ENCODE measurements at regions not wholly inside any gene's neighbourhood (a gene's known extent, or its start where the extent isn't known, plus 50 kb on each side); places are given as distances from the start of the nearest gene placed in this dataset.
A peak's percentile ranks its signal among the peaks of the same experiment; 100 is the strongest.
"Not testable (repeated sequence)": the region's sequence is repeated elsewhere in the genome, so short reads cannot be mapped to it uniquely, and the experiment has no call there.

DNA sequence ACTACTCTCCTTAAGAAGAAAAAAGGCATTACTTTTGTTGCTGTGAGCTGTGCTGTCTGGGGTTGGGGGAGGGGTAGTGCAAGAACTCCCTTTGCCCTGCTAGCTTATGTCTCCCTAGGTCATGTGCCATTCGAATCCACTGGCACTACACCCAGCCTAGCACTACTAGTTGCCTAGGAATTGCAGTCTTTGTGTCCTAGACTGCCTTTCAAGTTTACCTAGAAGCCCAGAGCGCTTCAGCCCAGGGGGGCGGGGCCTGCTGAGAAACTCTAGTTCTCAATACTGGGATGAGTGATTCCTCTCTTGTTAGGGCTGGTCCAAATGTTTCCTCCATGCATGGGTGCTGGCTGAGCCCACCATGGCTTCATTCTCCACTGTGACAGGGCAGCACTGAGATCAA, 1011.5 kb downstream of the PCDH19 start:
- no peak for DNase-seq (ENCODE audit: low spot score)

DNA sequence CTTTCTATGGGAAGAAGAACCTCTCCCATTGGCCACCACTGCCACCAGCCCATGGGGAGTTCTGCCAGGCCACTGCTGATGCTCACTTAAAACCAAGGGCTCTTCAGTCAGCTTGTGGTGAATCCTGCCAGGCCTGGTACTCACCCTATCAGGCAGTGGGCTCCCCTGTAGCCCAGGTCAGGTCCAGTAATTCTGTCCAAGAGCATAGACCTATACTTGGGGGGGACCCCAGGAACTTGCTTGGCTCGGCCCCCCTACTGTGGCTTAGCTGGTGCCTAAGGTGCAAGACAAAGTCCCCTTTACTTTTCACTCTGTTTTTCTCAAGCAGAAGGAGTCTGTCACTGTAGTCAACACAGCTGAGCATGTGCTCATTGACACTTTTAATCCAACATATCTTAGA, 1012.2 kb downstream of the PCDH19 start:
- DNase-seq (ENCODE audit: low spot score): no peak

GRCh38 chrX:99394456-99394855, 1015.6 kb downstream of the PCDH19 start:
- peak; percentile 15 for DNase-seq (ENCODE audit: low spot score)

GRCh38 chrX:99384594-99385374, 1025.3 kb downstream of the PCDH19 start:
- no peak for DNase-seq (ENCODE audit: low spot score)

DNA sequence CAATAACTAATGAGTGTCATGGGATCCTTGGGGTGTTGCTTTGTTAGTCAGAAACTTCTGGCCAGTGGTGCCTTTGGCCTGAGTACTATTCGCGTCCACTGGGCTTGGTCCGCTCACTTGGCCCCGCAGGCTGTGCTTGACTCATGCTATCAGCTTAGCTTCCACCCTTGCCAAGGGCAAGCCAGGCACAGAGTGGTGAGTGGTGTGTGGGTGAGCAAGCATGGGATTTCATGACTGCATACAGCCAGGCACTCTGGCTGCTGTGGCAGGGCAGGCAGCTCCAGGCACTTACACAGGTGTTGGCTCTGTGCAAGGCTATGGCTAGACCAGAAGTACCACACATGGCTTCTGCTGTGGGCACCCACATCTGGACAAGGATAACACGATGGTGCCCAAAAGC, 1026.3 kb downstream of the PCDH19 start:
- no peak for DNase-seq (ENCODE audit: low spot score)

GRCh38 chrX:99371976-99372595, 1038.0 kb downstream of the PCDH19 start:
- no peak for DNase-seq (ENCODE audit: low spot score)

DNA sequence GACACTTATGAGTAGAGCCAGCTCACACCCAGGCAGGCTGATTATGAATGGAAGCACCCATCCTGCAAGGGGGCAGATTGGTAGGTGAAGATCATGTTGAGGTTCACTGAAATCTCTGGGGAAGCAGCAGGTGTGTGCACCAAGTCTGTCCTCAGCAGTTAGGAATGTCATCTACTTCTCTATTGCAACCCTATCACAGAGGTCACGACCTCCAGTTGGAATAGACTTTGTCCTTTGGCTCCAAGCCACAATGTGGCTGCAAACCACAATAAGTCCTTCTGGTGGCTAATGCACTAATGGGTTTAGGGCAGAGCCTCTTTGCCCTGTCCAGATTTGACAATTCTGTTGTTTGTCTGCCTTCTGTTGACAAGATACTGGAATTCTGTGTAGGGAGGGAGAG, 1056.7 kb downstream of the PCDH19 start:
- DNase-seq (ENCODE audit: low spot score): no peak

DNA sequence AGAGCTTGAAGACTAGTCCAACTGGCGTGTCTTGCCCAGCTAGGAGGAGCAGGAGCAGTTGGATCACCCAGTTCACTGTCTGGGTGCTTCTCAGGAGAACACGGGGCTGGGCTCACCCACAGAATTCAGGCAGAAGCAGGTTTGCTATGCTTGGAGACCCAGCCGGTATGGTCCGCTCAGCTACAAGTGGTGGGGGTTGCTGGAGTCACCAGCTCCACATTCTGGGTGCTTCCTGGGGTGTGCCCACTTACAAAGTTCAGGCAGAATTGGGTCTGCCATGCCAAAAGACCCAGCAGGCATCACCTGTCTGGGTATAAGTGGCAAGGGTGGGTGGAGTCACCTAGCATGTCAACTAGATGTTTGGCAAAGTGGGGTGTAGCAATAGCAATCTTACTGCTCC, 1061.8 kb downstream of the PCDH19 start:
- no peak for DNase-seq (ENCODE audit: low spot score)

- DNase-seq (ENCODE audit: low spot score): no peak
Observed at GRCh38 chrX:99308302-99308701, 1101.8 kb downstream of the PCDH19 start.

DNA sequence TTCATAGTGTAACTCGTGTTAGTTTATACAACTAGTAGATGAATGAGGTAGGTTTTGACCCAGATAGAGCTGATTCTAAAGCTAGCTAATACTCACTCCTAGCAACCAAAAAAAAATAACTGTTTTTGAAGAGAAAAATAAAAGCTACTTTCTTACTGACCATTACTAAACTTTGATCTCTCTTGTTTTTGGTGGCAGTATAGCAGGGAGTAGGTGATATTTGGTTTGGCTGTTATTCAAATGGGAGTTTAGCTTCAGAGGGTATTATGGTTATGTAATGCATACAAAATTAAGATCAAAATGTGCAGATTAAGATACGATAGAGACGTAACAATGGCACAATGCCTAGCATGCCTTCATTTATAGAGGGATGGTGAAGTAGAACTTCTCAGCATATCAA, 1104.5 kb downstream of the PCDH19 start:
- no peak for DNase-seq (ENCODE audit: low spot score)

DNA sequence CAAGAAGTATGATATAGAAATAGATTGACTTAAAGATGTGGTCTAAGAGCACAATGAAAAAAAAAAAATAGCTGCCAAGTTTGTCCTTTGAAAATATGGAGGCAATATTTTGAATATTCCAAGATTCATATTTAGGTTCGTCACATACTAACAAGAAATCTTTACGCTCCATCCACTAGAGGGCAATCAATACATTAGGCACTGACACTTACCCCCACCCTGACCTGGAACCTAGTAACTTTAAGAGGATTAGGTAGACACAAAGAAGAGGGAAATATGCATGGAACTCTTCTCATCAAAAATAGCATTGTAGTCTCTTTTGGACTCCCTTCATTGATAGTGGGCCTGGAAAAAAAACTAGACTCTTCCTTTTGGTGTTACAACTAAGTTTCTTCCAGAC, 1108.1 kb downstream of the PCDH19 start:
- peak; percentile 61 for DNase-seq (ENCODE audit: low spot score)

DNA sequence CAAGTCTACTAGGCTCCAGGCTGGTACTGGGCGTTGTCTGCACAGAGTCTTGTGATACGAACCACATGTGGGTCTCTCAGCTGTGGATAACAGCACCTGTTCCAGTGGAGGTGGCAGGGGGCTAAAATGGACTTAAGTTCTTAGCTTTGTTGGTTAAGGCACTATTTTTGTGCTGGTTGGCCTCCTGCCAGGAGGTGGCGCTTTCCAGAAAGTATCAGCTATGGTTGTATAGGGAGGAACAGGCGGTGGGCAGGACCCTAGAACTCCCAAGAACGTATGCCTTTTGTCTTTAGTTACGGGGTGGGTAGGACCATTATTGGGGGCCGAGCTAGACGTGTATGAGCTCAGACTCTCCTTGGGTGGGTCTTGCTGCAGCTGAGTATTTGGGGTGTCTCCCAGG, 1138.4 kb downstream of the PCDH19 start:
- no peak for DNase-seq (ENCODE audit: low spot score)

DNA sequence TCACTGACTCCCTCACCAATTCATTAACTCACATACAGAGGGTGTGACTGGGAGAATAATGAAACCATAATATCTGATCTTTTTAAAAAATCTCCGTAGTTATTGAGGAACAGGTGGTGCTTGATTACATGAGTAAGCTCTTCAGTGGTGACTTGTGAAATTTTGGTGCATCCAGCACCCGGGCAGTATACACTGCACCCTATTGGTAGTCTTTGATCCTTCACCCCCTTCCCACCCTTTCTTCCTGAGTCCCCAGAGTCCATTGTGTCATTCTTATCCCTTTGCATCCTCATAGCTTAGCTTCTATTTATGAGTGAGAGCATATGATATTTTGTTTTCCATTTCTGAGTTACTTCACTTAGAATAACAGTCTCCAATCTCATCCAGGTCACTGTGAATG, 1143.8 kb downstream of the PCDH19 start:
- peak; percentile 1 for DNase-seq (ENCODE audit: low spot score)

DNA sequence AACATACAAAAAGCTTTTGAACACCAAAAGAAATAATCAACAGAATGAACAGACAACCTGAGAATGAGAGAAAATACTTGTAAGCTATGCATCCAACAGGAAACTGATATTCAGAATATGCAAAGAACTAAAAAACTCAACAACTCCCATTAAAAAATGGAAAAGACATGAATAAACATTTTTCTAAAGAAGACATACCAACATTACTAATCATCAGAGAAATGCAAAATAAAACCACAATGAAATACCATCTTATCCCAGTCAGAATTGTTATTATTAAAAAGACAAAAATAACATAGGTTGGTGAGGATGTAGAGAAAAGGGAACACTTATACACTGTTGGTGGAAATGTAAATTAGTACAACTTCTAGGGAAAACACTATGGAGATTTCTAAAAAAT, 1161.9 kb downstream of the PCDH19 start:
- no peak for DNase-seq (ENCODE audit: low spot score)

DNA sequence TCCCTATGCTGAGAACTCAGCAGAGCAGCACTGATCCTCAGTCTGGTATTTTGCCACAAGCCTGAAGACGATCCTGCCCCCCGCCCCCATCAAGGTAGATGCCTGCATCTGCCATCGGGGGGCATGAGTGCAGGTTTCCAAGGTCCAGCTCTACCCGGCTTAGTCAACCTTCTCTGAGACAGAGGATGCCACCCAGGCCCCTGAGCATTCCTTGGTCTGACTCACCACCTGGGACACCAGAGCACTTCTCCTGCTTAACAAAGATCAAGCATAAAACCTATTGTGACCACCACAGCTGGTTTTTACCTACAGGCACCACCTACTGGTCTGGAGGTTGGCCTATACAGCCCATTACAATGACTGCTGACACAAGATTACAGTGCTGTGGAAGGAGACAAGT, 1168.1 kb downstream of the PCDH19 start:
- DNase-seq (ENCODE audit: low spot score): peak; percentile 1

- DNase-seq (ENCODE audit: low spot score): not testable (repeated sequence)
Observed at GRCh38 chrX:99234384-99234783, 1175.7 kb downstream of the PCDH19 start.

- DNase-seq (ENCODE audit: low spot score): no peak
Observed at GRCh38 chrX:99192421-99192820, 1217.7 kb downstream of the PCDH19 start.

DNA sequence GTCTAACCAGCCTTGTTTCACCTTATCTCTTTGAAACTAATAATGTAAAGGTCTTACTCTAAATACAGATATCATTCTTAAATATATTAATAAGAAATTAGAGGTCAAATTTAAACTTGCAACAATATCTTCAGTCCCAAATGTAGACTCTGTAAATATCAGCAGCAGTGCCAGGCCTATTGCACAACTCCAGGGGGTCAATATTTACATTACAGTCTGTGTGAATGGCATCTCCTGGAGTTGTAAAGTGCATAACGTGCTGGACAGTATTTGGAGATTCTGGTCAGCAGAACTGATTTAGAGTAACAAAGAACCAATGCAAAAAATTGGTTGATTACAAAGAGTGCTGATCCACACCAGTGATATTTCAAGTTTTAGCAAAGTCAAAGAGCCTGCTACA, 1225.9 kb downstream of the PCDH19 start:
- no peak for DNase-seq (ENCODE audit: low spot score)

DNA sequence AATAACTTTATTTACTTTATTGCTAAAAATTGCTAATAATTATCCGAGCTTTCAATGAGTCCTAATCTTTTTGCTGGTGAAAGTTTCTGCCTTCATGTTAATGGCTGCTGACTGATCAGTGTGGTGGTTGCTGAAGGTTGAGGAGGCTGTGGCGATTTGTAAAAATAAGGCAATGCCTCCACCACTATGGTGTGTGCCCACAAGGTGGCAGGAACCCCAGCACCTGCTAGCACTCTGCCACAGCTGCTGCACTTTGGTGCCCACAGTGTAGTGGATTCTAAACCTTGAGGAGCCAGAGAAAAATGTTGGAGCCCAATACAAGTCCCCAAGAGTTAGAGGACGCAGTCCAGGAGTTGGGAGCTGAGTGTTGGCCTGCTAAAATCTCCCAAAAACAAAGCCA, 1237.1 kb downstream of the PCDH19 start:
- no peak for DNase-seq (ENCODE audit: low spot score)

DNA sequence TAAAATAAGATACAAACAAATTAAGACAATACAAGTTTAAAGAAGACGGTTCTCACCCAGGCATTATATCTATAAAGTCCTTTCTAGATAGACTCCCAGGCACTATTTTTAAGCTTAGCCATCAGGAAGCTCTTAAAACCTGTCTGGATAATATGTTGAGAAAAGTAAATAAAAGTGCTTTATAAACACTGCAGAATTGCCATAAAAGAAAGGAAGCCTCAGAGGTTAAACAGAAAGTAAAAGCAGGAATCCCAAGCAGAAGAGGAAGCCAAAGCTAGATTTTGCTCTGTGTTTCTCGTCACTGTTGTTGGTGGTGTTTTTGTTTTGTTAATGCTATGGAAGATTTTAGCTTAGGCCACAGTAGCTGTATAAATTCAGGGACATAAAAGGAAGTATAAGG, 1267.3 kb downstream of the PCDH19 start:
- no peak for DNase-seq (ENCODE audit: low spot score)

GRCh38 chrX:99137488-99137887, 1272.6 kb downstream of the PCDH19 start:
- DNase-seq (ENCODE audit: low spot score): no peak

DNA sequence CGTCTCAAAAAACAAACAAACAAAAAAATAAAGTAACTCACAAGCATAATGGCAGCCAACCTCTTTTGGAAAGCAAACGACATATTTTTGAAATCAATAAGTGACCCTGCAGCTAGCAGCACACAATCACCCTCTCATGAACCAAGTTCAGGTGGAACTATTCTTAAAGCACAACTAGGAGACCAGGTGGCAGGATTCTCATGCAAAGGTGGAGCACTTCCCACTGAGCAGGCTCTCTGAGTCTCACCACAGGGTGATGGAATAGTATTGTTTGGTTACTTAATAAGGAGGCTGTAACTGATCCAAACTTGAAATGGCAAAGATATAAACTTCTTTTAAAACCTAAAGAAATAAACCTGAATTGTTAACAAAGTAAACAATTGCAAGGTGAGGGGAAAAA, 1293.1 kb downstream of the PCDH19 start:
- no peak for DNase-seq (ENCODE audit: low spot score)

DNA sequence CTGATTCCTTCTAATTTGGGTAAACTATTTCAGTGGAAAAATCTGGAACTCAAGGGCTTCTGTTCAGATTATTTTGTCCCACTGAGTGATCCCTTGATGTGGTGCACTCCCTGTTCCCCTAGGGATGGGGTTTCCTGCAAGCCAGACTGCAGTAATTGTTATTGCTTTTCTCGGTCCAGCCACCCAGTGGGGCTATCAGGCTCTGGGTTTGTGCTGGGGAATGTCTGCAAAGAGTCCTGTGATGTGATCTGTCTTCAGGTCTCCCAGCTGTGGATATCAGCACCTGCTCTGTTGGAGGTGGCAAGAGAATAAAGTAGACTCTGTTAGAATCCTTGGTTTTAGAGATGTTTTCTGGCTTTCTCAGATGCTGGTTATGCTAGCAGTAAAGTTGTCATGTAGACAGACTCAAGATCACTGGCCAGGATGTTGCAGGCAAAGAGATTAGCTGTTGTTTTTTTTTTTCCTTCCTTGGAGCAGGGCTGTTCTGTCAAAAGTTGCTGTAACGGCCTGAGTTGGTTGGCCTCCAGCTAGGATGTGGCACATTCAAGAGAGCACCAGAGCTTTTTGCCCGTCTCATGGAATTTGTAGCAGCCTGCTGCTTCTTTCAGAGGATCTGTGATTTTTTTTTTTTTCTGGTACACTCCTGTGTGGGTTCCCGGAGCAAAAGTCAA, 1314.0 kb downstream of the PCDH19 start:
- no peak for DNase-seq (ENCODE audit: low spot score)

Measured in RKO (cell line).